Activated CD4-positive, alpha-beta T cell treated with anti-CD3 and anti-CD28 coated beads, Interleukin-2, amount 10 ng/mL, durations not matched to agents 24 days and 14 days (primary cell): ENCODE measurements at regions not wholly inside any gene's neighbourhood (a gene's known extent, or its start where the extent isn't known, plus 50 kb on each side); places are given as distances from the start of the nearest gene placed in this dataset.

Experiments used
- DNase-seq: peaks from one replicate; pipeline ENCODE4 v3.0.0; 2022
- H3K27ac Mint-ChIP-seq: one replicate; pipeline ENCODE4 v1.8.0; 2022; ENCODE audit warnings: mild to moderate bottlenecking, mixed read lengths
- H3K27me3 Mint-ChIP-seq: one replicate; pipeline ENCODE4 v1.8.0; 2022; ENCODE audit warnings: mixed read lengths
- H3K36me3 Mint-ChIP-seq: one replicate; pipeline ENCODE4 v1.8.0; 2022; ENCODE audit warnings: low read depth, mild to moderate bottlenecking, mixed read lengths
- H3K4me1 Mint-ChIP-seq: one replicate; pipeline ENCODE4 v1.8.0; 2021; ENCODE audit warnings: mixed read lengths
- H3K4me3 Mint-ChIP-seq: one replicate; pipeline ENCODE4 v1.8.0; 2022; ENCODE audit warnings: mild to moderate bottlenecking, moderate library complexity, mixed read lengths
- H3K9me3 Mint-ChIP-seq: one replicate; pipeline ENCODE4 v1.8.0; 2021; ENCODE audit warnings: mixed read lengths
- intact Hi-C: fragments of 100-400 bp; cut with micrococcal nuclease; formaldehyde crosslinking; loops from one replicate; pipeline ENCODE4 v1.15.1; 2023

GRCh38 chr15:97528238-97528637 is 432.3 kb upstream of the ARRDC4 start:
- Mint-ChIP-seq H3K4me3 (no peak overlapping the region), H3K9me3 (no peaks in the 10 kb centered on the region), H3K36me3 (no peaks in the 10 kb centered on the region), H3K27ac (no peak overlapping the region), H3K4me1 (no peaks in the 10 kb centered on the region), H3K27me3 (no peaks in the 10 kb centered on the region)
- intact Hi-C loops, result no loop called here
- DNase-seq, result no peak

GRCh38 chr15:97545799-97546198 is 414.7 kb upstream of the ARRDC4 start:
- no peak overlapping the region for H3K27ac Mint-ChIP-seq
- no peaks in the 10 kb centered on the region for H3K36me3 Mint-ChIP-seq
- H3K9me3 Mint-ChIP-seq, result peaks cover 7% of the 10 kb centered on the region
- H3K4me3 Mint-ChIP-seq, result no peak overlapping the region
- intact Hi-C loops, result no loop called here
- no peaks in the 10 kb centered on the region for H3K27me3 Mint-ChIP-seq
- no peaks in the 10 kb centered on the region for H3K4me1 Mint-ChIP-seq
- DNase-seq, result no peak

GRCh38 chr15:97547381-97547780 is 413.1 kb upstream of the ARRDC4 start:
- DNase-seq, result no peak
- no peaks in the 10 kb centered on the region for H3K36me3 Mint-ChIP-seq
- intact Hi-C loops, result no loop called here
- no peaks in the 10 kb centered on the region for H3K27me3 Mint-ChIP-seq
- no peak overlapping the region for H3K27ac Mint-ChIP-seq
- H3K4me1 Mint-ChIP-seq, result no peaks in the 10 kb centered on the region
- peaks cover 7% of the 10 kb centered on the region for H3K9me3 Mint-ChIP-seq
- H3K4me3 Mint-ChIP-seq, result no peak overlapping the region

GRCh38 chr15:97561529-97561928 is 399.0 kb upstream of the ARRDC4 start:
- intact Hi-C loops, result no loop called here
- H3K4me1 Mint-ChIP-seq, result no peaks in the 10 kb centered on the region
- no peak for DNase-seq
- no peaks in the 10 kb centered on the region for H3K9me3 Mint-ChIP-seq
- H3K4me3 Mint-ChIP-seq, result no peak overlapping the region
- no peaks in the 10 kb centered on the region for H3K27me3 Mint-ChIP-seq
- no peak overlapping the region for H3K27ac Mint-ChIP-seq
- H3K36me3 Mint-ChIP-seq, result no peaks in the 10 kb centered on the region

- intact Hi-C loops, result no loop called here
- Mint-ChIP-seq H3K27ac (no peak overlapping the region), H3K4me1 (no peaks in the 10 kb centered on the region), H3K36me3 (no peaks in the 10 kb centered on the region), H3K9me3 (no peaks in the 10 kb centered on the region), H3K4me3 (no peak overlapping the region), H3K27me3 (no peaks in the 10 kb centered on the region)
- DNase-seq, result no peak
These were observed 397.0 kb upstream of the ARRDC4 start for GRCh38 chr15:97563516-97563915.

- no peak overlapping the region for H3K27ac Mint-ChIP-seq
- H3K36me3 Mint-ChIP-seq, result no peaks in the 10 kb centered on the region
These were observed 393.5 kb upstream of the ARRDC4 start for GRCh38 chr15:97566961-97567360.

GRCh38 chr15:97567411-97567810 is 393.1 kb upstream of the ARRDC4 start:
- intact Hi-C loops, result no loop called here
- DNase-seq, result no peak
- H3K27me3 Mint-ChIP-seq, result no peaks in the 10 kb centered on the region
- H3K27ac Mint-ChIP-seq, result no peak overlapping the region
- H3K4me1 Mint-ChIP-seq, result no peaks in the 10 kb centered on the region
- H3K4me3 Mint-ChIP-seq, result no peak overlapping the region
- peaks cover 4% of the 10 kb centered on the region for H3K9me3 Mint-ChIP-seq
- no peaks in the 10 kb centered on the region for H3K36me3 Mint-ChIP-seq

More at GRCh38 chr15:97566961-97567360, 393.5 kb upstream of the ARRDC4 start:
- DNase-seq, result no peak
- H3K4me1 Mint-ChIP-seq, result no peaks in the 10 kb centered on the region
- no peak overlapping the region for H3K4me3 Mint-ChIP-seq
- intact Hi-C loops, result no loop called here
- peaks cover 4% of the 10 kb centered on the region for H3K9me3 Mint-ChIP-seq
- no peaks in the 10 kb centered on the region for H3K27me3 Mint-ChIP-seq

- no peaks in the 10 kb centered on the region for H3K36me3 Mint-ChIP-seq
- H3K9me3 Mint-ChIP-seq, result peaks cover 5% of the 10 kb centered on the region
These were observed 383.4 kb upstream of the ARRDC4 start for GRCh38 chr15:97576929-97577645.

GRCh38 chr15:97585408-97585807 is 375.1 kb upstream of the ARRDC4 start:
- no peaks in the 10 kb centered on the region for H3K27me3 Mint-ChIP-seq
- no peak for DNase-seq
- H3K27ac Mint-ChIP-seq, result no peak overlapping the region
- intact Hi-C loops, result no loop called here
- H3K4me1 Mint-ChIP-seq, result no peaks in the 10 kb centered on the region
- no peak overlapping the region for H3K4me3 Mint-ChIP-seq
- peaks cover 16% of the 10 kb centered on the region for H3K9me3 Mint-ChIP-seq
- H3K36me3 Mint-ChIP-seq, result no peaks in the 10 kb centered on the region

More at GRCh38 chr15:97576929-97577645, 383.4 kb upstream of the ARRDC4 start:
- Mint-ChIP-seq H3K27ac (no peak overlapping the region), H3K27me3 (no peaks in the 10 kb centered on the region), H3K4me1 (no peaks in the 10 kb centered on the region), H3K4me3 (no peak overlapping the region)
- intact Hi-C loops, result no loop called here
- DNase-seq, result no peak

- intact Hi-C loops, result no loop called here
- Mint-ChIP-seq H3K27ac (no peak overlapping the region), H3K9me3 (no peaks in the 10 kb centered on the region), H3K4me3 (no peak overlapping the region), H3K4me1 (no peaks in the 10 kb centered on the region), H3K27me3 (no peaks in the 10 kb centered on the region), H3K36me3 (no peaks in the 10 kb centered on the region)
- DNase-seq, result no peak
These were observed 367.7 kb upstream of the ARRDC4 start for GRCh38 chr15:97592778-97593177.

- no peak for DNase-seq
- Mint-ChIP-seq H3K36me3 (no peaks in the 10 kb centered on the region), H3K4me3 (no peak overlapping the region), H3K4me1 (no peaks in the 10 kb centered on the region), H3K27me3 (no peaks in the 10 kb centered on the region), H3K9me3 (no peaks in the 10 kb centered on the region), H3K27ac (no peak overlapping the region)
- intact Hi-C loops, result no loop called here
These were observed 362.7 kb upstream of the ARRDC4 start for GRCh38 chr15:97597801-97598200.

- Mint-ChIP-seq H3K27me3 (no peaks in the 10 kb centered on the region), H3K27ac (no peak overlapping the region), H3K36me3 (no peaks in the 10 kb centered on the region), H3K9me3 (no peaks in the 10 kb centered on the region), H3K4me1 (no peaks in the 10 kb centered on the region), H3K4me3 (no peak overlapping the region)
- DNase-seq, result no peak
- intact Hi-C loops, result no loop called here
These were observed 362.1 kb upstream of the ARRDC4 start for GRCh38 chr15:97598353-97598798.

GRCh38 chr15:97600190-97600589 is 360.3 kb upstream of the ARRDC4 start:
- no peak for DNase-seq
- Mint-ChIP-seq H3K27ac (no peak overlapping the region), H3K9me3 (no peaks in the 10 kb centered on the region), H3K27me3 (no peaks in the 10 kb centered on the region), H3K4me3 (no peak overlapping the region), H3K36me3 (no peaks in the 10 kb centered on the region), H3K4me1 (no peaks in the 10 kb centered on the region)
- intact Hi-C loops, result no loop called here

GRCh38 chr15:97604677-97605076 is 355.8 kb upstream of the ARRDC4 start:
- Mint-ChIP-seq H3K27ac (no peak overlapping the region), H3K36me3 (no peaks in the 10 kb centered on the region), H3K27me3 (no peaks in the 10 kb centered on the region), H3K4me3 (no peak overlapping the region), H3K9me3 (no peaks in the 10 kb centered on the region), H3K4me1 (no peaks in the 10 kb centered on the region)
- no peak for DNase-seq
- intact Hi-C loops, result no loop called here

GRCh38 chr15:97615114-97615513 is 345.4 kb upstream of the ARRDC4 start:
- Mint-ChIP-seq H3K4me1 (no peaks in the 10 kb centered on the region), H3K27ac (no peak overlapping the region), H3K36me3 (no peaks in the 10 kb centered on the region), H3K27me3 (no peaks in the 10 kb centered on the region), H3K4me3 (no peak overlapping the region), H3K9me3 (no peaks in the 10 kb centered on the region)
- intact Hi-C loops, result no loop called here
- DNase-seq, result no peak
